ENCODE measurements at regions not wholly inside any gene's neighbourhood (a gene's known extent, or its start where the extent isn't known, plus 50 kb on each side); places are given as distances from the start of the nearest gene placed in this dataset.

GRCh38 chr12:105485321-105485910 lies 154.9 kb downstream of the C12orf75 start:
- WGBS, 2 donors, result 43 to 56% methylated on average over 8 of the region's 8 CpGs
- Histone ChIP-seq H3K4me3 (no peak overlapping the region), H3K27me3 (no peaks in the 10 kb centered on the region), H3K9me3 (peaks cover 0 to under 1% (median 0%) of the 10 kb centered on the region in 11 donors), H3K4me1 (peaks cover 0 to 32% (median 16%) of the 10 kb centered on the region in 9 donors), H3K27ac (peak overlapping the region in 7 of 10 donors; percentile 9 to 65 (median 45)), H3K36me3 (no peaks in the 10 kb centered on the region)
- no peak for TF ChIP-seq CTCF (IDR thresholded peaks at IDR 0.05)
- intact Hi-C loops (cut with DNase I), result loop anchor here in 3 of 10 donors (2.0 to 10.0 kb wide), 3 partner anchors 61 to 191 kb away; no protein-coding TSS in a partner anchor
- DNase-seq (peak; percentile 25 to 37), ATAC-seq (peak; percentile 43 to 95 (median 87))

DNA sequence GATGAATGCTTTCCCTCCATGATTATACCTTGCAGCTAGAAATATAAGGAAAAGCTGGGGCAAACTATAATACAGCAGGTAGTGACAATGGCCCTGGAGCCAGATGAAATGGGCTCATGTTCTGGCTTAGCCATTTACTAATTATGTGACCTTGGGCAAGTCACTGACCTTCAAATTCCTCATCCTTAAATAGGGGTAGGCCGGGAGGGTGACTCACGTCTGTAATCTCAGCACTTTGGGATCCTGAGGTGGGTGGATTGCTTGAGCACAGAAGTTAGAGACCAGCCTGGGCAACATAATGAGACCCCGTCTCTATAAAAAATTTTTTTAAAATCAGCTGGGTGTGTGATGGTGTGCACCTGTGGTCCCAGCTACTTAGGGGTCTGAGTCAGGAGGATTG lies 155.4 kb downstream of the C12orf75 start:
- ATAC-seq, result peak in 3 of 8 donors; percentile 9 to 37 (median 10)
- Histone ChIP-seq H3K4me1 (peaks cover 0 to 32% (median 16%) of the 10 kb centered on the region in 9 donors), H3K9me3 (no peaks in the 10 kb centered on the region), H3K27ac (peak overlapping the region in 7 of 10 donors; percentile 7 to 65 (median 45)), H3K27me3 (no peaks in the 10 kb centered on the region), H3K4me3 (no peak overlapping the region), H3K36me3 (no peaks in the 10 kb centered on the region)
- intact Hi-C loops (cut with DNase I), result loop anchor here in 3 of 10 donors (2.0 to 10.0 kb wide), 3 partner anchors 61 to 191 kb away; no protein-coding TSS in a partner anchor
- TF ChIP-seq CTCF (IDR thresholded peaks at IDR 0.05), result no peak
- DNase-seq, result no peak
- WGBS, 2 donors, result 53 to 59% methylated on average over 3 of the region's 3 CpGs

GRCh38 chr12:105487963-105488362 lies 157.5 kb downstream of the C12orf75 start:
- intact Hi-C loops (cut with DNase I), result loop anchor here in 2 of 10 donors (10.0 kb wide), 2 partner anchors 63 to 187 kb away; no protein-coding TSS in a partner anchor
- DNase-seq (no peak), ATAC-seq (no peak)
- Histone ChIP-seq H3K36me3 (no peaks in the 10 kb centered on the region), H3K27ac (no peak overlapping the region), H3K4me3 (no peak overlapping the region), H3K9me3 (no peaks in the 10 kb centered on the region), H3K27me3 (no peaks in the 10 kb centered on the region), H3K4me1 (peaks cover 0 to 32% (median 16%) of the 10 kb centered on the region in 9 donors)
- 63 to 82% methylated on average over 6 of the region's 6 CpGs for WGBS, 2 donors
- TF ChIP-seq CTCF (IDR thresholded peaks at IDR 0.05), result no peak

DNA sequence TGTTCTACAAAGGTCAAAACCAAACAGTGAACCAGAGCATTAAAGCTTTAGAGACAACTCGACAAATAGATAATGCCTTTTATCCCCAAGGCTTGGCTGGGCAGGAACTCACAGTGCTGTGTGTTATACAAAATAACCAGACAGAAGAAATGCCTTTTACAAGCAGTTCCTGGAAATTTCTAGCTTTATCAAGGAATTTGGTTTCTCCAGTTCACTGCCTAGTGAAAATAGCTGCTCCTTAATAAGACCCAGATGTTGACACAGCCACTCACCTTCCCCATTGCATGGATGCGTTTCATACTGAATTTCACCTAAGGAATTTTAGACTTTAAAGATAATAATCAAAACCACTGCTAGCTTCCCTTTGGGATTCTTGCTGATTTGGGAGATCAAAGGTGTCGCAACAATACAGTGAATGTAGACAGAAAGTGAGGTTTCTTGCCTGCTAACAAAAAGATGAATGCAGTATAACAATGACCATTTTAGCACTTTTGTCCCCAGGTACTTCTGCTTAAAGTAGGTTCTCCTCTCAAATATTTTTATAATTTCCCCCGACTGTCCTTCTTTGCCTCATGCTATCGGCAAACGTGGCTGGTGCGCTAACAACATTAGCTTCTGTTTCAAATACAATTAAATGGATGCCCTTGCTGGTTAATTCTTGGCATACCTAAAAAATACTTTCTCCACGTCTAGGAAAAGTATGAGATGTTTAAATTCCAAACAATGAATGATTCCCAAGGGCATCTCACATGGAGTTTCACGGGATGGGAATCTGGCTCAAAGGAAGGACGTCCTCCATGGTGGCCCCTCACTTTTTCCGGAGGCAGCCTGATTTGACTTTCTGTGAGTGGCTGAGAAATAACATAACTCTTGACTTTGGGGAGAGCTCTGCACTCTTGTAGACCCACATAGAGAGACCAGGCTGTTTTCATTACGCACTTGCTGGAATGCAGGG lies 162.4 kb downstream of the C12orf75 start:
- H3K36me3 ChIP-seq, result no peaks in the 10 kb centered on the region
- peaks cover 0 to 5% (median under 1%) of the 10 kb centered on the region in 11 donors for H3K9me3 ChIP-seq
- DNase-seq (no peak), ATAC-seq (no peak)
- H3K27me3 ChIP-seq, result no peaks in the 10 kb centered on the region
- H3K4me1 ChIP-seq, result no peaks in the 10 kb centered on the region
- 73 to 74% methylated on average over 12 of the region's 12 CpGs for WGBS, 2 donors
- no peak for TF ChIP-seq CTCF (IDR thresholded peaks at IDR 0.05)
- intact Hi-C loops (cut with DNase I), result no loop called here
- no peak overlapping the region for H3K4me3 ChIP-seq
- H3K27ac ChIP-seq, result no peak overlapping the region

All from heart right ventricle (tissue), 16 donors.